GM12878 (cell line): ENCODE measurements at regions not wholly inside any gene's neighbourhood (a gene's known extent, or its start where the extent isn't known, plus 50 kb on each side); places are given as distances from the start of the nearest gene placed in this dataset.

Source experiments
- ATAC-seq: fragments of 200-7000 bp; cut with Tn5 transposase; 3 replicates; pipeline ENCODE4 v1.9.1; 2020; ENCODE audit warnings: mild to moderate bottlenecking, moderate library complexity
- BruUV-seq: library from RNA; stranded (reverse); fragments of 400-500 nt; replicated peaks from 2 replicates; lab custom pipeline; 2021; lab: Mats Ljungman, UMichigan
- CTCF ChIA-PET: fragments of 300-600 bp; sonication (Branson Sonifier 250); formaldehyde crosslinking; extraction: SDS; loops from one replicate; lab custom pipeline; 2021; ENCODE audit warnings: inconsistent platforms; lab: Yijun Ruan, JAX
- POLR2A ChIA-PET: fragments of 350-600 bp; formaldehyde crosslinking; extraction: SDS; loops from one replicate; lab custom pipeline; 2021; ENCODE audit warnings: inconsistent platforms; lab: Charles Lee
- RAD21 ChIA-PET: fragments of 300-600 bp; sonication (Branson Sonifier 250); formaldehyde crosslinking; loops from one replicate; lab custom pipeline; 2023; ENCODE audit warnings: antibody characterized with exemption; ENCODE audit not compliant: unreplicated experiment; lab: Charles Lee
- SMC1A ChIA-PET: fragments of 300-600 bp; sonication (Branson Sonifier 250); formaldehyde crosslinking; loops from one replicate; lab custom pipeline; 2023; ENCODE audit not compliant: unreplicated experiment, uncharacterized antibody; lab: Charles Lee
- DNase-seq: peaks from one replicate; pipeline ENCODE4 v3.0.0-alpha.2; 2011; ENCODE audit warnings: low read depth, low spot score
- FAIRE-seq: peaks from 3 replicates; lab custom pipeline; 2011; peaks lifted over from hg19 to GRCh38; lab: Jason Lieb, UNC
- H2AFZ ChIP-seq: 2 replicates; pipeline ENCODE4 v1.6.0; 2011; ENCODE audit warnings: low read depth, low read length, control low read depth; ENCODE audit not compliant: control insufficient read depth
- H3K27ac ChIP-seq: 2 replicates; pipeline ENCODE4 v1.5.1; 2011; ENCODE audit warnings: control low read depth; ENCODE audit not compliant: control insufficient read depth, insufficient read depth
- H3K27me3 ChIP-seq, 2 experiments: replicated peaks in 1 of 2; 2 replicates each; pipeline versions ENCODE4 v1.6.0 to v1.6.1; 2011; ENCODE audit warnings: low read length in 1 of 2; ENCODE audit not compliant: control insufficient read depth in 2 of 2, insufficient read depth in 2 of 2
- H3K36me3 ChIP-seq, 2 experiments: 2 replicates each; pipeline ENCODE4 v1.5.1; 2011; ENCODE audit warnings: low read length in 1 of 2; ENCODE audit not compliant: control insufficient read depth in 2 of 2, insufficient read depth in 2 of 2
- H3K4me1 ChIP-seq: 2 replicates; pipeline ENCODE4 v1.6.1; 2011; ENCODE audit warnings: mild to moderate bottlenecking, low read length, moderate library complexity, mixed read lengths; ENCODE audit not compliant: control insufficient read depth, insufficient read depth
- H3K4me2 ChIP-seq: 2 replicates; pipeline ENCODE4 v1.6.0; 2011; ENCODE audit warnings: control low read depth; ENCODE audit not compliant: control insufficient read depth, insufficient read depth
- H3K4me3 ChIP-seq: fragments of 200-600 bp; sonication (generic); 2 replicates; pipeline ENCODE4 v1.5.1; 2016
- H3K79me2 ChIP-seq: 2 replicates; pipeline ENCODE4 v1.6.0; 2011; ENCODE audit warnings: low read length; ENCODE audit not compliant: control insufficient read depth, insufficient read depth
- H3K9ac ChIP-seq: 2 replicates; pipeline ENCODE4 v1.8.0; 2011; ENCODE audit warnings: low read length, control low read depth, mixed read lengths; ENCODE audit not compliant: control insufficient read depth, insufficient read depth
- H3K9me3 ChIP-seq: replicated peaks from 3 replicates; pipeline ENCODE4 v1.5.1; 2011; ENCODE audit warnings: mild to moderate bottlenecking, low read length; ENCODE audit not compliant: control insufficient read depth, insufficient read depth
- H4K20me1 ChIP-seq: 2 replicates; pipeline ENCODE4 v1.6.0; 2011; ENCODE audit not compliant: control insufficient read depth, insufficient read depth
- ATF7 ChIP-seq: fragments of 450-650 bp; IDR thresholded peaks from 2 replicates; pipeline ENCODE4 v1.6.1; 2016; ENCODE audit warnings: low read depth, mild to moderate bottlenecking
- BACH1 ChIP-seq: fragments of 450-650 bp; IDR thresholded peaks from 2 replicates; pipeline ENCODE4 v1.6.1; 2017; ENCODE audit warnings: mild to moderate bottlenecking, borderline replicate concordance
- CBX3 ChIP-seq: fragments of 200-600 bp; sonication (generic); IDR thresholded peaks from 2 replicates; pipeline ENCODE4 v1.6.1; 2016; ENCODE audit warnings: low read depth, borderline replicate concordance
- CHD2 ChIP-seq: IDR thresholded peaks from 2 replicates; pipeline ENCODE4 v1.6.1; 2011; ENCODE audit warnings: low read depth, low read length, improper control_type of control experiment, borderline replicate concordance
- CHD4 ChIP-seq: fragments of 200-600 bp; sonication (generic); IDR thresholded peaks from 2 replicates; pipeline ENCODE4 v1.6.1; 2016; ENCODE audit warnings: mild to moderate bottlenecking
- KLF5 ChIP-seq: fragments of 450-650 bp; IDR thresholded peaks from 2 replicates; pipeline ENCODE4 v1.6.1; 2014; ENCODE audit warnings: mild to moderate bottlenecking; ENCODE audit not compliant: partially characterized antibody
- MEF2B ChIP-seq: fragments of 450-650 bp; IDR thresholded peaks from 2 replicates; pipeline ENCODE4 v1.6.1; 2018; ENCODE audit warnings: mild to moderate bottlenecking, moderate library complexity; ENCODE audit not compliant: partially characterized antibody, poor library complexity, severe bottlenecking
- MTA3 ChIP-seq: IDR thresholded peaks from 2 replicates; pipeline ENCODE4 v1.6.1; 2012; ENCODE audit warnings: low read length, inconsistent platforms, borderline replicate concordance
- NFYB ChIP-seq: IDR thresholded peaks from 2 replicates; pipeline ENCODE4 v1.6.1; 2011; ENCODE audit warnings: low read depth, mild to moderate bottlenecking, low read length, improper control_type of control experiment, moderate library complexity; ENCODE audit not compliant: insufficient read depth
- NR2C1 ChIP-seq: fragments of 450-650 bp; IDR thresholded peaks from 2 replicates; pipeline ENCODE4 v1.6.1; 2017; ENCODE audit warnings: antibody characterized with exemption, mild to moderate bottlenecking, moderate library complexity
- NR2C2 ChIP-seq: IDR thresholded peaks from 2 replicates; pipeline ENCODE4 v1.6.1; 2011; ENCODE audit warnings: borderline replicate concordance, low read depth; ENCODE audit not compliant: control insufficient read depth, insufficient read length
- PAX8 ChIP-seq: fragments of 450-650 bp; IDR thresholded peaks from 2 replicates; pipeline ENCODE4 v1.6.1; 2017; ENCODE audit warnings: mild to moderate bottlenecking, moderate library complexity
- PKNOX1 ChIP-seq: fragments of 450-650 bp; IDR thresholded peaks from 2 replicates; pipeline ENCODE4 v1.6.1; 2016; ENCODE audit warnings: mild to moderate bottlenecking
- SIN3A ChIP-seq: IDR thresholded peaks from 2 replicates; pipeline ENCODE4 v1.6.1; 2012; ENCODE audit warnings: low read depth, low read length, improper control_type of control experiment
- SMC3 ChIP-seq: IDR thresholded peaks from 2 replicates; pipeline ENCODE4 v1.6.1; 2011; ENCODE audit warnings: low read length, improper control_type of control experiment, borderline replicate concordance
- STAT1 ChIP-seq: fragments of 450-650 bp; conservative IDR thresholded peaks from 2 replicates; pipeline ENCODE4 v1.6.1; 2014; ENCODE audit warnings: antibody characterized with exemption, mild to moderate bottlenecking
- ZNF622 ChIP-seq: fragments of 450-650 bp; IDR thresholded peaks from 2 replicates; pipeline ENCODE4 v1.6.1; 2017; ENCODE audit warnings: mild to moderate bottlenecking, inconsistent platforms
- WGBS: methylation state at CpG from one replicate; pipeline ENCODE4 v1.1.6; 2016; ENCODE audit warnings: low lambda C conversion rate; ENCODE audit not compliant: insufficient replicate concordance, insufficient coverage; ENCODE audit errors: missing lambda C conversion rate; 5-methylcytosine and 5-hydroxymethylcytosine counted together
- in situ Hi-C: fragments of 300-500 bp; cut with MboI; formaldehyde crosslinking; loops from 9 replicates; pipeline ENCODE4 v1.14.3; 2018; ENCODE audit warnings: mixed read lengths
- intact Hi-C: fragments of 100-400 bp; cut with micrococcal nuclease; formaldehyde crosslinking; loops from one replicate; pipeline ENCODE4 v1.14.2; 2022; ENCODE audit not compliant: unreplicated experiment

GRCh38 chr3:145812391-145812790 lies 348.6 kb downstream of the PLOD2 start:
- Histone ChIP-seq H3K36me3 (no peaks in the 10 kb centered on the region), H3K9ac (no peak overlapping the region), H3K27me3 (no peaks in the 10 kb centered on the region), H3K27ac (no peak overlapping the region), H3K79me2 (no peaks in the 10 kb centered on the region), H3K4me3 (no peak overlapping the region), H4K20me1 (no peaks in the 10 kb centered on the region), H3K4me2 (no peak overlapping the region), H2AFZ (no peak overlapping the region), H3K9me3 (no peaks in the 10 kb centered on the region), H3K4me1 (no peaks in the 10 kb centered on the region)
- ChIA-PET POLR2A (no interaction called here), CTCF (no interaction called here), SMC1A (no interaction called here), RAD21 (no interaction called here)
- FAIRE-seq (no peak), DNase-seq (no peak), ATAC-seq (no peak)
- 42% methylated on average over 5 of the region's 5 CpGs for WGBS
- intact Hi-C loops (no loop called here), in situ Hi-C loops (no loop called here)
- TF ChIP-seq CBX3 (no peak), SMC3 (no peak), STAT1 (no peak), BACH1 (no peak), SIN3A (no peak)
- BruUV-seq = no TSS peak

GRCh38 chr3:145815707-145816413 lies 345.1 kb downstream of the PLOD2 start:
- H3K9ac ChIP-seq = no peak overlapping the region
- H4K20me1 ChIP-seq = no peaks in the 10 kb centered on the region
- CTCF ChIA-PET = no interaction called here
- FAIRE-seq = no peak
- H3K27ac ChIP-seq = no peak overlapping the region
- RAD21 ChIA-PET = no interaction called here
- no peaks in the 10 kb centered on the region for H3K27me3 ChIP-seq
- POLR2A ChIA-PET = no interaction called here
- WGBS = 0% methylated on average over 3 of the region's 3 CpGs
- H3K4me2 ChIP-seq = no peak overlapping the region
- no peak for DNase-seq
- intact Hi-C loops (no loop called here), in situ Hi-C loops (no loop called here)
- no peak overlapping the region for H3K4me3 ChIP-seq
- no peaks in the 10 kb centered on the region for H3K9me3 ChIP-seq
- SMC1A ChIA-PET = no interaction called here
- H3K36me3 ChIP-seq = no peaks in the 10 kb centered on the region
- no peak for ATAC-seq
- H3K4me1 ChIP-seq = no peaks in the 10 kb centered on the region
- BruUV-seq = no TSS peak
- H3K79me2 ChIP-seq = no peaks in the 10 kb centered on the region
- no peak overlapping the region for H2AFZ ChIP-seq
- TF ChIP-seq NFYB = no peak
- no peak for TF ChIP-seq ATF7
- TF ChIP-seq NR2C2 = no peak
- no peak for TF ChIP-seq KLF5
- no peak for TF ChIP-seq PAX8
- no peak for TF ChIP-seq CHD4
- no peak for TF ChIP-seq PKNOX1
- TF ChIP-seq MTA3 = no peak
- no peak for TF ChIP-seq MEF2B
- no peak for TF ChIP-seq ZNF622
- TF ChIP-seq CHD2 = no peak
- TF ChIP-seq NR2C1 = no peak
